Epidermal melanocyte (primary cell): ENCODE measurements at regions not wholly inside any gene's neighbourhood (a gene's known extent, or its start where the extent isn't known, plus 50 kb on each side); places are given as distances from the start of the nearest gene placed in this dataset.

Source experiments
- DNase-seq: peaks from one replicate; pipeline ENCODE4 v3.0.0; 2011; ENCODE audit warnings: low spot score; ENCODE audit not compliant: insufficient read length

- no peak for DNase-seq
Measured at GRCh38 chr1:106222403-106222802, 834.1 kb upstream of the PRMT6 start.

- DNase-seq = no peak
Measured at GRCh38 chr1:106223213-106223612, 833.3 kb upstream of the PRMT6 start.

- no peak for DNase-seq
Measured at GRCh38 chr1:106224426-106224825, 832.0 kb upstream of the PRMT6 start.

DNA sequence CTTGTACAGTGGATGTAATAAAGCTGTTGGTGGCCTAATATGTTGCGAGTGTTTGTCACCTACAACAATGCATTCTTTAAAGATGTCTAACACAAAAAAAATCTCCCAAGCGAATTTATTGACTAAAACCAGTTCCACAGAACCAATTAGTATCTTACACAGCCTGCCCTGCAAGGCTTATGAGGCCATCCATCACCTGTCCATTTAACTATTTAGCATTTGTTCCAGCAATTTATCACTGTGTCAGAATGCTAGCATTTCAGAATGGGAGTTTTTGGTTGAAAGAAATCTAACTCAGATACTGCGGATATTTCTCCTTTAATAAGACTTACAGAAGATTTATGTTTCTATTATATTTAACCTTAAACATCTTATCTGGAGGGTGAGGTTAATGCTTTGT lies 831.1 kb upstream of the PRMT6 start:
- no peak for DNase-seq

DNA sequence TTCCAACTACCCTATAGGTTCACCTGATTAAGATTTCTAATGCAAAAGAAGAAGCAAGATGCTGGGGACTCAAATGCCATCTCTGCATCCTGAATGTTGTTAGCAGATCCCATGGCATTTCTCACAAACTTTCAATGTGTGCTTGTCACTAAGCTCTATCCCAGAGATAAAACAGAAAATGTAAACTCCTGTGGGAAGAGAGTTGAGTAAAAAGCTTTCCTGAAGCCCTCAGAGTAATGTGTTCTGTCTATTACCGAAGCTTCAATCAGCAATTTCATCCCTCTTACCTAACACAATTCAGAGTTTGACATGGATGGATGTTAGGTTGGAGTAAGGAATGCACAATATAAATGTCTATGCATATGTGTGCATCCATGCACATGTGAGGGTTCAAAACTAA lies 829.9 kb upstream of the PRMT6 start:
- no peak for DNase-seq

DNA sequence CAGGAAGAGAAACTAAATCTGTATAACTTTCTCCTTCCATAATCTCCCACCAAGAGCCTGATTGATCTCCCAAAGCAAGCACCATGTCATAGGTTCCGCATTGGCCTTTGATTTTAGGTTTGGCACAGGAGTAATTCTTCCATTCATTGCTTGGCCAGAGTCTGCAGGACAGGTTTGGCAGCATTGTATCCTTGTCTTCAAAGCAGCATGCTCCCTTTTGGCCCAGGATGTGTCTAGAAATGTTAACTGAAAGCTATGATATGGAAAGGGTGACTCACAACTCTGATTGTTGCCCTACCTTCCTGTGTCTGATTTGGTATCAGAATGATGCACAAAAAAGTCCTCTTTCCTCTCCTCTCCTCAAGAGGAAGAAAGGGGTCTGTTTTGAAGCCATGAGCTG lies 824.3 kb upstream of the PRMT6 start:
- DNase-seq = no peak

DNA sequence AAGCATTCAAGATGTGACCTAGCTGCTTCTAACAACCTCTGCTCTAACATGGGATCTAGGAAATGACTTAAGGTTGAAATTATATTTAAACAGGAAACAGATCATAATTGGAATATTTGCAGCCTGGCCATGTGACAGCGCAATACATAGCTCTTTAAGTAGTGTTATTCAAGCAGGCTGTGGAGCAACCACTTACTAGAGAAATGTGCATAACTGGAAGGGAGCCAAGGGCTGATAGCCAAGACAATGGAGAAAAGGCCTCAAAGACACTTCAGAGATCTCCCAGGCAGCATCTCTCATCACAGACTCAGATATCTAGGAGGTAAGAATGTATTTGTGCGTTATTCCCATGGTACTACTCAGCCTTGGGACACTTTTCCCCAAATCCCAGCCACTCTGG lies 823.0 kb upstream of the PRMT6 start:
- DNase-seq = no peak

DNA sequence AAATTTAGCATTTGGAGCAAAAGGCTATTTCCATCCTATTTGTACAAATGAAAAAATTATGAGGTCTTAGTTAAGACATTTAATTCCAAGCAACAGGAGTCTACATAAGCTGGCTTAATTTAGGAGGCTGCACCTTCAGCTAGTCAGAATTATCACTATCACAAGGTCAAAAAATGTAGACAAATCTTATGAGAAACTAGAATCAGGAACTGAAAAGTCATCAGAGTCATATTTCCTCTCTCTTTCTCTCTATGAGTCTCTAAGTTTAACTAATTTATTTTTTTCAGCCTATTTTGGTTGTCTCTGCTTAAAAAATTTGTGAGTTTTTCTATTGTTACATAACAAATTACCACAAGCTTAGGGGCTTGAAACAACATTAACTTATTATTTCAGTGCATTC lies 807.1 kb upstream of the PRMT6 start:
- no peak for DNase-seq

GRCh38 chr1:106249810-106250209 lies 806.7 kb upstream of the PRMT6 start:
- DNase-seq = no peak

GRCh38 chr1:106254748-106255147 lies 801.7 kb upstream of the PRMT6 start:
- DNase-seq = no peak

- no peak for DNase-seq
Measured at GRCh38 chr1:106266786-106267185, 789.7 kb upstream of the PRMT6 start.

- no peak for DNase-seq
Measured at GRCh38 chr1:106268070-106268469, 788.4 kb upstream of the PRMT6 start.

- DNase-seq = no peak
Measured at GRCh38 chr1:106276871-106277270, 779.6 kb upstream of the PRMT6 start.

DNA sequence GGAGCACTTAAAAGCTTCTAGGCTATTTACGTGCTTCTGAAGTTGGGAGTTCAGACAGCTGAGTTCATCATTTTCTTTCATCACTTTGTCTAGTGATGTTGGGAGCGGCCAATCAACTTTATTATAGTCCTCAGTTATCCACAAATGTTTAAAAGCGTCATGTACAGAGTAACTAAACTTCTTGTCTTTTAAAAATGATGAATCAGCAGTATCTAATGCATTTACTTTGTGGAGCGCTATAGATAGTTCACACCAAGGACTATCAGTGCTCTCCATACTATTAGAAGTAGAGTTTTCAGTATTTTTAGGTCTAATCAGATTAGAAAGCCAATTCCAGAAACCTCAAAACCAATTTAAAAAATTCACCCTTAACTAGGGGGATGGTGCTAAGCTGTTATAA lies 778.7 kb upstream of the PRMT6 start:
- DNase-seq = no peak

DNA sequence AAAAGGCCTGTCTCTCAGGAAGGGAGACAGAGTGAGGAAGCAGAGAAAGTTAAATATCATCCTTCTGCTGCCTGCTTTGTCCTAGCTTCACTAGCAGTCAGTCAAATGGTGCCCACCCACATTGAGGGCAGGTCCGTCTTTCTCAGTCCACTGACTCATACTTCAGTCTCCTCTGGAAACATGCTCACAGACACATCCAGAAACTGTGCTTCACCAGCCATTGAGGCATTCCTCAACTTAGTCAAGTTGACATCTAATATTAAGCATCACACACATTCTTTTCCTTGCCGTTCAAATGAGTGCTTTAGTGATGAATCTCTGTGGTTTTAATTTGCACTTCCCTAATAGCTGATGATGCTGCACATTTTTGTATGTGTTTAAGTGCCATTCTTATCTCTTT lies 777.8 kb upstream of the PRMT6 start:
- DNase-seq = no peak

DNA sequence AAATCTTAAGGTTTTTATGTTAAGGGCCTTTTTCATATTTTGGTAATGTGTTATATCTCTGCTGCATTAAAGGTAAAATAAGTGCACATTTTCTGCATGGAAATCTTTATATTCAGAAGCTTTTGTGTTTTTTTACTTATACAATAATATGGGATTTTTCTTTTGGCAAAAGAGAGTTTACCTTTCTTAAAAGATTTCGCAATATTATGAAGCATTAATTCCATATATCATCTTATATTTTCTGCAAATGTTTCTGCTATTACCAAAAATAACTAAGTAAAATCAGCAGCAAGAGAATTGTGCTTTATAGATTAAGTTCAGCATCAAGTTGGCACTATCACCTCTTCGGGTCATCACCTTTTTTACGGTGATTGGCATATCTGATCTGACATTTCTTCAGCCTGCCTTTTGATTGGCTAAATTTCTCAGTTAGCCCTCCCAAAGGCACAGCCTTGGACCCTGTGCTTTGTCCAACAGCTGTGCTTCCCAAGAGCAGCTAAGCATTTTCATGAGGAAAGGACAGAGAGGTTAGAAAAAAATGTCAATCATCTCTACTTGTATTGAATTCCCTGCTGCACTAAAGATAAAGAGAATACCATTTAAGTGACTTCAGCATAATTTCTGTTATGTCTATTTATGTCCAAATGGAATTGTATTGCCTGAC lies 767.1 kb upstream of the PRMT6 start:
- DNase-seq = no peak

DNA sequence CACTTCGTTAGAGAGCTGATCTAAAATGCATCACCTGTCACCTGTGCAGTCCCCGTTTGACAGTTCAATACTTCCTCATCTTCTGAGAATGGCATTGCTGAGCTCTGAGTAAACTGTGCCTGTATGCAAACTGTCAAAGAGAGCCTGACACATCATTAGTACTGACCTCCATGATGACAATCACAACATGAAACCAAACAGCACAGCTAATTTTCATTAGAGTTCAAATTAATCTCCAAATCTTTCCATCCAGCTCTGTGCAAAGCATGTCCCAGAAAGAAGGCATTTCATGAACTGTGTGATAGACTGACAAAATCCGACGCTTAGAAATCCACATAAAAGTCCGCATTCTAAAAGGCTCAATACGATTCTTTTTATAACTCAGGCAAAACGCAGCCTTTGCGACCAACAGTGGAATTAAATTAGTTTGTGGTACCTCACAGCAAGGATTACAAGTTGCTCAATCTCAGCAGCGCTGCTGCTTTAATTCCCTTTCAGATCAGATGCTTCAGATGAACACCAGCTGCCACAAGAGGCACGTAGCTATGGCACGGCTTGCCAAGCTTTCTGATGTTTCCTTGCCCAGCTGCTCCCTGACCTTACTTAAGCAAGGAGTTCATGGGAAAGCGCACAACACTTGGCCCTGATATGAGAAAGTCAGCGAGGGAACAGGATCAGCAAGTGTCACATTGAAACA lies 765.5 kb upstream of the PRMT6 start:
- DNase-seq = no peak

GRCh38 chr1:106292130-106292529 lies 764.3 kb upstream of the PRMT6 start:
- DNase-seq = no peak

- no peak for DNase-seq
Measured at GRCh38 chr1:106296431-106296830, 760.0 kb upstream of the PRMT6 start.

- no peak for DNase-seq
Measured at GRCh38 chr1:106304106-106304505, 752.4 kb upstream of the PRMT6 start.

DNA sequence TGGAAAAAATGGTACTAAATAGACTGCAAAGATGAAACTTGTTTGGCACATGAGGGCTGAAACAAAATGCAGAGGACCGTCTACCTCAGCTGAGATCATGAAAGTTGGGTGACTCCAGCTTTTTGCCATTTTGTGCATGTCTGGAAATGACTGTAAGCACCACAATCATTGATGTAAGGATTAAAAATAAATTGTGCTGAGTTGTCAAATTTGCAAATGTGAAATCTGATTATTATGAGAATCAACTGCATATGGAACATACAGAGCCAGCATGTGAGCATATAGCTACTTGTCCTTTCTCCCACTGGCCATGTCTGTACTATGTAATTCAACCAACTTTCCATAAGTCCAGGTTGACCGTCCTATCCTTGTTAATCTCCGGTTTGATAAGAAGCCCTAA lies 736.9 kb upstream of the PRMT6 start:
- no peak for DNase-seq

DNA sequence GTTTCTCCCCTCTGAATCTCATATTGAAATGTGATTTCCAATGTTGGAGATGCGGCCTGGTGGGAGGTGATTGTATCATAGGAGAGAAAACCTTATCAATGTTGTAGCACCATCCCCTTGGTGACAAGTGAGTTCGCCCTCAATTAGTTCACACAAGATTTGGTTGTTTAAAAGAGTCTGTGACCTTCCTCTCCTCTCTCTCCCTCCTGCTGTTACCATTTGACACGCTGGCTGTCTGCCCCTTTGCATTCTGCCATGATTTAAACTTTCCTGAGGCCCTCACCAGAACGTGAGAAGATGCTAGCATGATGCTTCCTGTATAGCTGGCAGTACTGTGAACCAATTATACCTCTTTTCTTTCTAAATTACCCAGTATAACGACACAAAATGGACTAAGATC lies 730.9 kb upstream of the PRMT6 start:
- no peak for DNase-seq

DNA sequence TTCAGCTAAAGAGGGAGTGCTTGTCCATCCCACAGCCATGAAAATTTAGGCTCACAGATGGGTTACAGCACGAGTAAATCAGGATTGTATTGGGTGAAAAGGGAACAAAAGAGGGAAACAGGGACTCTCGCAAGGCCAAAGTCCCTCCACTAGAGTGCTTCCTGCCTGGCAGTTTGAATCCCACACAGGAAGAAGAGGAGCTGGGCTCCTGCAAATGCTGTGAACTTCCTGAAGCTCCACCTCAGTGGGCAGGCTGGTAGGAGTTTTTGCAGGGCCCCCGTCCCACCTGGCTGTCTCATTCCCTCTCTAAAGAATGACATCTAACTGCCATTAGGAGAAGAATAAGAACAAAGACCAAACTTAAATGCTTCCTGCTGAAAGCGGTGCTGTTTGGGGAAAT lies 712.0 kb upstream of the PRMT6 start:
- no peak for DNase-seq
